HG03460 (cell line): ENCODE measurements at regions not wholly inside any gene's neighbourhood (a gene's known extent, or its start where the extent isn't known, plus 50 kb on each side); places are given as distances from the start of the nearest gene placed in this dataset.
"Not testable (repeated sequence)": the region's sequence is repeated elsewhere in the genome, so short reads cannot be mapped to it uniquely, and the experiment has no call there.

Source experiments
- ATAC-seq: cut with Tn5 transposase; IDR thresholded peaks from one replicate; pipeline ENCODE4 v1.9.1; 2021; ENCODE audit not compliant: unreplicated experiment

DNA sequence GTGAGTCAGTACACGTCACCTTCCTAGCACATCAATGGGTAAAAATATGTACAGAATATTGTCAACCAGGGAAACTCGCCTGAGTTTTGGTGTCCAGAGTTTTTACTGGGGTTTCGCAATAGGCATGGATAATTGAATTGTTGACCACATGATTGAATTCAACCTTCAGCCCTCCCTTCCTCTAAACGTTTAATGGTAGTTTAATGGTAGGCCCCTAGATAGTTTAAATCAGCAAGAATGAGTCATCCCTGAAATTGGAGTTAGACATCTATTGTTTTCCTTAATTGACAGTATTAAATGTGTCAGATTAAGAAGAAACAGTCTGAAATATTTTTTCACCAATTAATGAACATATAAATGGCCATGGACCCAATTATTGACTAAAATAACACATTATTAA lies 57.8 kb upstream of the CACNA2D1 start:
- ATAC-seq: no peak

GRCh38 chr7:82499546-82499945 lies 56.0 kb upstream of the CACNA2D1 start:
- not testable (repeated sequence) for ATAC-seq

GRCh38 chr7:82494420-82494819 lies 50.8 kb upstream of the CACNA2D1 start:
- no peak for ATAC-seq
